Brain pericyte (primary cell): ENCODE measurements at regions not wholly inside any gene's neighbourhood (a gene's known extent, or its start where the extent isn't known, plus 50 kb on each side); places are given as distances from the start of the nearest gene placed in this dataset.
"Not testable (repeated sequence)": the region's sequence is repeated elsewhere in the genome, so short reads cannot be mapped to it uniquely, and the experiment has no call there.

Experiments used
- DNase-seq: peaks from one replicate; pipeline ENCODE4 v3.0.0-alpha.2; 2012; ENCODE audit warnings: low read depth, low spot score

DNA sequence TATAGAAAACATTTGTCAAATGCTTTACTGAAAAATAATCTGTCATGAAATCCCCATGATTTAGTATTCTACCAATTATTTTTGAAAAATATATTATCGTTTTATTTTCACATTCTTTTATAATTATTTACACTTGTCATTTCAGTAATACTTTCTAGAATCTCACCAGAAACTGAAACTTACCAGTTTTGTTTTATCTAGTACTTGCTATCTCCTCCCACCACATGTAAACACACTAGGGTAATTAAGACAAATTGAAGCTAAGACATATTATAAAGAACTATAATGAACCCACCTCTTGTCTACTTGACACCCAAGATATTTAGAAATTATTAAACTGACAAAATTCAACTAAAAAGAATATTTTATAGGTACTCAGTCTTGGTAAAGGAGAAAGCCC, 51.5 kb upstream of the GRM3 start:
- DNase-seq: no peak

DNA sequence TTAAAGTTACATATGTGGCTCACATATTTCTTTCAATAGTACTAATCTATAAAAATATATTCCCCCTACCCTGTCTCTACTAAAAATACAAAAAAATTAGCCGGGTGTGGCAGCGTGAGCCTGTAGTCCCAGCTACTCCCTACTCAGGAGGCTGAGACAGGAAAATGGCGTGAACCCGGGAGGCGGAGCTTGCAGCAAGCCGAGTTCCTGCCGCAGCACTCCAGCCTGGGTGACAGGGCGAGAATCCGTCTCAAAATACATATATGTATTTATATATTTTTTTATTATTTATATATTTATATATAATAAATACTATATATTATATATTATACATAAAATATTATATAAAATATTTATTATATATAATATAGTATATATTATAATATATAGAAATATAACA, 69.7 kb upstream of the GRM3 start:
- no peak for DNase-seq

DNA sequence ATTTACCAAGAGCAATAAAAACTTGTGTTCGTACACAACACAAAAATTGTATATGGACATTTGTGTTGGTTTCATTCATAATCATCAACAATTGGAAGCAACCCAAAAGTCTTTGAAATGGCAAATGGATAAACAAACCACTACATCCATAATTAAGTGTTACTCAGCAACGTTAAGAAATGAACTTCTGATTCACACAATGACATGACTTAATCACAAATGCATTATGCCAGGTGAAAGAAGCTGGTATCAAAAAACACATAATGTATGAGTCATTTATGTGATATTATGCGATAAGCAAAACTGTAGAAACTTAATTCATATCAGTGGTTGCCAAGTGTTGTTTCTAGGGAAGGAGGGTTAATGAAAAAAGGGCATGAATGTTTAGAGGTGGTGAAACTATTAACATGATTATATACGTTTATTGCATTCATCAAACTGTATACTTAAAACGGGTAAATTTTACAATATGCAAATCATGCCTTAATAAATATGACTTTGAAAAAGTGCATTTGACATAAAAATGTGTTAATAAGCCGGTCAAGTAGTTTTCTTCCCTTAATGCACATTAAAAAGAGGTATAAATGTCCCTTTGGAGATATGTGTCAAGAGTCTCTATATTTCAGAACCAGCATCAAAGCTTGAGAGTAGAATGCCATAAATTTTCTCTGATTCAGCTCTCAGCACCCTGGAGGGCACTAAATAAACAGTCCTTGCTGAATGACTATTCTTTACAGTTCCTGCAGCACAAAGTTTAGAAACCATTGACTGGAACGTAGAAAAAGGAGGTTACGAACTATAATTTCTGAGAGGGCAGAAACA, 84.8 kb upstream of the GRM3 start:
- DNase-seq: no peak

DNA sequence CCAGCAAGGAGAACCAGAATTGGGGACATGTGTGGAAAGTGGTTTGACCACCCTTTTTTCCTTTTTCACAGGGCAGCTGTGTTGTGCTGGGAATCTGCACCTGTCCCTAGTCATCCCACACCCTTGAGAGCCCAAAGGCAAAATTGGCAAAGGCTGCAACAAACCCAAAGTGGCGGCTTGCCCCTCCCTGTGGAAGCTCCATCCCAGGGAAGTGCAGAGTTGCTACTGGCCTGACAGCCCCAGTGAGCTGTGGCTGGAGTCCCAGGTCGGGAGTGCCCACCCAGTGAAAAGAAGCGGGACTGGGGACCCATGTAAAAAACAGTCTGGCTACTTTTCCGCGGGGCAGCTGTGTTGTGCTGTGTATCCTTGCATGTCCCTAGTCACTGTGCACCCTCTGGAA, 109.1 kb upstream of the GRM3 start:
- no peak for DNase-seq

DNA sequence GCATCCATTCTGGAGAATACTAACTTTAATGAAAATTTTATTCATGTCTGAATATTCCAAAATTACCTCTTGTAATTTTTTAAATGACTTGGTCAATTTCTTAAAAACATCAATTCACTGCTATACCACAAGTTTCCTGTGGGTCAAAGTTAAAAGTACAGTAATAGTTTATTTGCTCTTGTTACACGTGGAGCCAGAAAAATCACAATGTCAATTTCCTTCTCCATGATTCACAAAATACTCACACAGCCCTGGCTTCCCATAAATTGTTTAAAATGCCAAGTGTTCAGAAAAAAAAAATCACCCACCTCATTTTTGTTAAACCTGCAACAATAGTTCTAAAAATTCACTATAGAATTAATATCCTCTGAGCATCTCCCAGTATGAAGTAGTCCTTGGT, 139.5 kb upstream of the GRM3 start:
- no peak for DNase-seq

DNA sequence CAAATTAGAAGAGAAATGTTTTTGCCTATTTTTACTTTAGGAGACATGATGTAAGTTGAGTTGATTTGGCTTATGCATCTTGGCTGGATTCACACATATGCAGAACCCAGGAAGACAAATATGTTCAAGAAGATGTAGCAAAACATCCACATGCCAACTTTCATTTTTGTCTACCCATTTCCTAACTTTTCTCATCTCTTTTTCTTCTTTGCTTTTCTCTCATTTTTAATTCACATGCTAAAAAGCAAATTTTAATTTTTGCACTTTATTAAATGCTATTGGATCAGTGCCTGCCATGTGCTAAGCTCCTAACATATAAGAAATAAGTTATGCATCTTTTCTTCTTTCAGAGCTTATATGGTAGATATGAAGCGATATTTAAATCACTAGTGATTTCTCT, 143.7 kb upstream of the GRM3 start:
- DNase-seq: no peak

DNA sequence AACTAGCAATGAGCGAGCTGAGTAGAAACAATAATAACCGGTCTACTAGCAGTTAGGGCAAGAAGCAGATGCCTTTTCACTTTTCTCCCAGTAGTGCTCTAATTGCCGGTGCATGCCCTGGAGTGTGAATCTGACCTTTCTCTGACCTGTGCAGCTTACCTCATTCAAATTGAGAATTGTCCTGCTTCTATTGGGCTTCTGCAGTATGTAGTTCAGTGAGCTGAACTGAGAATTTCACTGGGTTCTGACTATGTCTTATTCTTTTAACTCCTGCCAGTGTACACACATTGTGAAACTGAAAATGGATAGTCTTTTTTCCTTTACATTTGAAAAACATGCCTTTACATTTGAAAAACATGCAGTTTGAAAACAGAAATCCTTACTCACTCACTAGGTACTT, 157.9 kb upstream of the GRM3 start:
- DNase-seq: no peak

DNA sequence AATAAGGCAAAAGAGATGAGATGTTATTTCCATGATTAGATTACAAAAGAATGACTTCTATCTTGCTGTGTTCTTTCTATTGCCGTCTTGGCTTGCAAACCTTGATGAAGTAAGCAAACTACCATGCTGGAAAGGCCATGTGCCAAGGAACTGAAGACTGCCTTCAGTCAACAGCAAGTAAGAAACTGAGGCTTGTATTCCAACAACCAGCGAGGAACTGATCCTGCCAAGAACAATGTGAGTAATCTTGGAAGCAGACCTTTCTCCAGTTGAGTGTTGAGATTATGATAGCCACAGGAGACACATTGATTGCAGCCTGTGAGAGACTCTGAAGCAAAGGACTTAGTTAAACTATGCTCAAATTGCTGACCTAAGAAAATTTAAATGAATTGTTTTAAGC, 164.6 kb upstream of the GRM3 start:
- DNase-seq: no peak

DNA sequence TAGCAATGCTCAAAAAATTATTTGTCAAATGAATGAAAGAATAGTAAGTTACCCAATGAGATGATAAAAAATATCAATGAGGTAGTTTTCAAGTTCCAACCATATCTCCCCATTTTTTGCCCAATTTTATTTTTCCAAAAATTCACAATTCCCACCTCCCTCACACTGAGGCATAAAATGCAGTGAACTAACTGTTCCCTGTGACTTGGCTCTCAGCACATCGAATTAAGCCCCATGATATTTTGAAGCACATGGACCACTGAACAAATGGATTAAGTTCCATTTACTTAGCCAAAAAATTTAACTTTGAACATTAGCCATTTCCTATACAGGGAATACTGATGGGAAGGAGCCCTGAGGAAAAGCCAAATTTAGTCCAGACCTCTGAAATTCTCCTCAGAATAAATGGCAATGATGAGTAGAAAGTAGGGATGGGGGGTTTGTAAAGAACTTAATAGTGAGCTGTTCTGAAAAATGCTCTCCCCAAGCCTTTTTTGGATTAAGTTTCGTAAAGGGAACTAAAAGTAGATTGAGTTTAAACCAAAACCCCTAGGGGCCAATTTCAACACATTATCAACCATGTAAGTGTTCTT, 166.3 kb upstream of the GRM3 start:
- DNase-seq: no peak

DNA sequence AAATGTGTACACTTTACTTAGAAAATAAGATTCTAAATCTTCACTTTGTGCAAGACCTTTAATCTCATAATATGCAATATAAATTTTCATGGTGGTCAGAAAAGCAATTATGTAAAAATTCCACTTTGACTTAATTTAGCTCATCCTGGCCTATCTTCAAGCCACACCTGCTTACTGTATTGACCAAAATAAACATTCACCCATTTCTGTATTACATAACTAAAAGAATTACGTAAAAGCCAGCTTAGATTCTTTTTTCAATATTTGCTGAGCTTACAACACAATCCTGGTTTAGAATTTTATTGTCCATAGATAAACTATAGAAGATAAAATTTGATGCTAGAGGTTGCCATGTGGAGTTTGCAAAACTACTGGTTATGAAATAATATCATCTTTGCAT, 172.9 kb upstream of the GRM3 start:
- DNase-seq: no peak

DNA sequence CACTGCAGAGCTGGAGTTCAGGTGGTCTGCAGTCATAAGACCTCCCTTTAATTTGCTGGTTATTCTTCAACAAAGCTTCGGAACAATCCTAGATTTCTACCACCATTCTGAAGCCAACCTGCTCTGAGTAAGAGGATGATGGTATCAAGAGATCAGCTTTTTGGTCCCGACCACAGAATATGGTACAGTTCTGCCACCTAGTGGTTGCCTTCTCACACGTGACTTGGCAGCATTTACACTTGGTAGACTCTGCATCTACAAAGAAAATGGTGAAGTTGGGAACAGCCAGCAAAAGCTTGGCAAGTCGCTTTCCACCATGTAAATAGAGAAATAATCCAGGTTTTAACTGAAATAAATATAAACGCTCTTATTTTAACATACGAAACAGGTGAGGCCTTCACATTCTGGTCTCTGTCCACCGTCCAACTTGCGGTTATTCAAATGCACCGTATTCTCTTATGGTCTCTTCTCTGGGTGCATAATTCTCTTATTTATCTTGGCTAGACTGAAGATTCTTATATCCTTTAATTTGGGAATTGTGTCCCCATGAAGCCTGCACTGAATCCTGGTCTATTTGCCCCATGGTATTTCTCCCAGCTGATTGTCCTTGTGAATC, 173.9 kb upstream of the GRM3 start:
- DNase-seq: peak; percentile 36

DNA sequence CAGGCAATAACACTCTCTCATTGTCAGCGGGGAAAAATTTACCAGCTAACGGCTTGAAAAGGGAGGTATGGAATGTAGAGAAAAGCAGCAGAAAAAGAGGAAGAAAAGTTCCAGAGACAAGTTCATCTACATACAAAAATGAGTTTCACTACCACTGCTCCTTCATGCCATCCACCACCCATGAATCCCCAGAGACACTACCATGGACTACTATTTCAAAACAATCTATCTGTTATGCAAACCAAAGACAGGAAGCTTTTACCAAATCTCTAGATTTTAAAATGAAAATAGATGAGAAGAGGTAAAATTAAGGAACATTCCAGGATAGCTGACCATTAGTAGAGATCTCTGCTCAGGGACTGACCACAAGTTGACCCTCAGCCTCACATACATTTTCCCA, 189.0 kb upstream of the GRM3 start:
- DNase-seq: no peak

DNA sequence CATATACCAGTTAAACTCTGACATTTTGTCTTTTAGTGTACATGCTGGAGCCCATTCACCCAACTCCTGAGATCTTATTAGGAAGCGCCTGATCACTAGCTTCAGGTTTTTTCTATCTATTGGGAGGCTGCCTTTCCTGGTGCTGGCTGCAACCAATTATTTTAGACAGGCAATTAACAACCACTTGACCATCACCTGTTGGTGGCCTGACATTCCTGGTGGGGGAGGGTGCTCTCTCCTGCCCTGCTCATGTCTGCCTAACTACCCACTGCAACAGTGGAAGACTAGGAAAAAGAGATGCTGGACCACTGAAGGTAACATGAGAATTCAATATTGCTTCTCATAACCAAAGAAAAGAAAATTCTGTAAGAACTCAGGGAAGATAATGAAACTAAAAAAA, 190.3 kb upstream of the GRM3 start:
- DNase-seq: no peak

DNA sequence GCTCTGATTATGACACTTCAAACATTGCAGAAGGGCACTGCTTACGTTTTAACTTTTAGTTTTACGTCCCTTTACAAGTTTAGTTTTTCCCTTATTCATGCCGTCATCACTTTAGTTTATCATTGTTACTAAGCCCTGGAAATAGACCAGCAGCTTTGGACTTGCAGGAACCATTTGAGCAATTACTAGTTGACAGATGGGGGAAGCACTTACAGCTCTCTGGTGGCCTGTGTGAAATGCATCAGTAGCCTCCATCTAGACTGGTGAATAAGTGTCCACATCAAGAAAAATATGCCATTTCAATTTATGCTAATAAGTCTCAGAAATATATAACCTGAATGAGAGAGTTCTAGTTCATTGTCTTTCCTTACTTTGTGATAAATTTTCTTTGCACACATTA, 194.9 kb upstream of the GRM3 start:
- DNase-seq: no peak

DNA sequence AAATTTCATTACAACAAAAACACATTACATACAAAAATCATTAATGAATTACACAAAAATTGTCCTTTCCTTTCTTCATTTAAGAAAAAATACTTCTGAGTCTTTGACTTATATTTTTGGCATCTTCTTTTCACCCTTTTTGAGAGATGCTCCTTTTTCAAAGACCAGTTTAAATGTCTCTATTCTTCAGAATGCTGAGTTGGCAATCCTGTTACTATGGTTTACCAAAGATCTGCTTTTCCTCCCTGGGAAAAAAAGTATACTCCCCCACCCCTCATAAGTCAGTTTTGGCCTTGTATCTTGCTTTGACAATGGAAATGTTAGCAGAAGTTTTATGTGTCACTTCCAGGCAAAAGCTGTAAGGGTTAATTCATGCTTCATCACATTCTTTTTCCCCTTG, 198.4 kb upstream of the GRM3 start:
- DNase-seq: no peak

DNA sequence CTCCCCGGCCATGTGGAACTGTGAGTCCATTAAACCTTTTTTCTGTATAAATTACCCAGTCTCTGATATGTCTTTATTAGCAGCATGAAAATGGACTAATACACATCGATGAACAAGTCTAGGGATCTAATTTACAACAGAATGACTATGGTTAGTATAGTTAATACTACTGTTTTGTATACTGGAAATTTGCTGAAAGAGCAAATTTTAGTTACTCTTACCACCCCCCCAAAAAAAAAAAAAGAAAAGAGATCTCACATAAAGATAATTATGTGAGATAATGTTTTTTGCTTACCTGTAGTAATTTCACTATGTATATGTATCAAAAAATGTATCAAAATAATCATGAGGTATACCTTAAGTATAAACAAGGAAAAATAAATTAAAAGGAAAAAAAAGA, 199.5 kb upstream of the GRM3 start:
- DNase-seq: no peak

DNA sequence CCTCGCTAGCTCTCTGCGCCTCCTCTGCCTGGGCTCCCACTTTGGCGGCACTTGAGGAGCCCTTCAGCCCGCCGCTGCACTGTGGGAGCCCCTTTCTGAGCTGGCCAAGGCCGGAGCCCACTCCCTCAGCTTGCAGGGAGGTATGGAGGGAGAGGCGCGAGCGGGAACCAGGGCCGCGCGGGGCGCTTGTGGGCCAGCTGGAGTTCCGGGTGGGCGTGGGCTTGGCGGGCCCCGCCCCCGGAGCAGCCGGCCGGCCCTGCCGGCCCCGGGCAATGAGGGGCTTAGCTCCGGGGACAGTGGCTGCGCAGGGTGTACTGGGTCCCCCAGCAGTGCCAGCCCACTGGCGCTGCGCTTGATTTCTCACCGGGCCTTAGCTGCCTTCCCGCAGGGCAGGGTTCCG, 203.3 kb upstream of the GRM3 start:
- not testable (repeated sequence) for DNase-seq

DNA sequence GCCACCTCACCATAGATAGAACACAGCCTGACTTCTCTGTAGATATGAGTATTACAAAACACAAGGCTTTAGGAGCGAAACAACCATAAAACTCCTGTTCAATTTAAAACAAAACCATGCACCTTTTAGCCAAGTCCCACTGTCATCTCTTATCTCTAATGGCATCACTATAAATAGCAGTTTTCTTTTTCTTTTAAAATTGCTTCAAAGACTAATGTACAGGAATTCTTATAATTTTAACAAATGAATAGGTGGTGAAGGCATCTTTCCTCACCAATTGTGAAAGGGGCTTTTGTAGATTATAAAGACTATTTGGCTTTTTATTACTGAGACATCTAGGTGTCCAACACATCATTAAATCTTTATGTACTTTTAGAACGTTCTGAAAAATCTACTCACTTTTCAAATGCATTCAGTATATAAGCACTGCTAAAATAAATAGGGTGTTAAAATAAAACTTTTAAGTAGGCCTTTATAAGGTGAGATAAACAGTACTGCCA, 205.7 kb upstream of the GRM3 start:
- no peak for DNase-seq

DNA sequence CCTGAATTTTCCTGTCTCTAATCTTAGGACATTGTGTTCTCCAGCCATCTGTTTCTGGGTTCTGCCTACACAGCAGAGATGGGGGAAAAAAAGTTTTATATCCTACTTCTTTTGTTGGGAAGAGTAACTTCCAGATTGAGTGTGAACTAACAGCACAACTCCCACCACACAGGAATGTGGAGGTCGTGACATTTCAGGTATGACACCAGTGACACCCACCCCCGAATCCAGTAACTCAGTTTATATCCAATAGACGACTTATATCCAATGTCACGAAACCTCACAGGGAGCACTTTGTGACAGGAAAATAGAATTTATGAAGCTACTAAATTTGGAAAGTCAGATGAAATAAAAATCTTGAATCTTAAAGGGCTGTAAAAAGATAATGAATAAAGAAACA, 211.9 kb upstream of the GRM3 start:
- DNase-seq: no peak

DNA sequence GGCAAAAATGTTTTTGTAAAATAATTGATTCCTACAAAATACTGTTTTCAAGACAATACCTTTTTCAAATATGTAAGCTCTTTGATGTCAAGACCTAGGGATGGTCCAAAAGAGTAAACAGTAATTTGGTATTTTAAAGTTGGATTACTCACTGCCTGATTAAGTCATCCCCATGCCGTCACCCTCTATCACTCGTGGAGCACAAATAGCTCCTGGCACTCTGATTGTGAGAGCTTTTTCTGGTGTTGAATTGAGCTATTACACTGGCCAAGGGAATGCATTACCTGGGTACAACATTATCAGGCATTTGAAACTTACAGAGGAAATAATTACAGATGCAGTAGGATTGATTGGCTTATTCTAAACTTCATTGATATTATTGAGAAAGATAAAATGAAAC, 231.9 kb upstream of the GRM3 start:
- no peak for DNase-seq

DNA sequence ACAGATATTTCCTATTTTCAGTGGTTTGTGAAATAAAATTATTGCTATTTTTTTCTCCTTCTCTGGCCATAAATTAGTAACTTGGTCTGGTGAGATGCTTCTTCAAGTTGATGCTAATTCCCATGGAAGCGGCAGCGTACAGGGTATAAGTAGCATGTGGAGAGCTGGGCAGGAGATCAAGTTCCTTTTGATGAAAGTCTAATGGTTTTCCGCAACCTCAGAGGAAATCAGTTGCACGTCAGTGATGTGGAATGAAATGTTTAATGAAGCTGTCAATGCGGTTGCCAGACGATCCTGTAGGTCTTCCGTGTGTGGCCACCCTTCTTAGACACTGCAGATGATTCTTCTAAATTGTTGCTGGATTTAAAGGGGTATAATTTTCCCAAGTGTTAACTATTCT, 236.4 kb upstream of the GRM3 start:
- no peak for DNase-seq

DNA sequence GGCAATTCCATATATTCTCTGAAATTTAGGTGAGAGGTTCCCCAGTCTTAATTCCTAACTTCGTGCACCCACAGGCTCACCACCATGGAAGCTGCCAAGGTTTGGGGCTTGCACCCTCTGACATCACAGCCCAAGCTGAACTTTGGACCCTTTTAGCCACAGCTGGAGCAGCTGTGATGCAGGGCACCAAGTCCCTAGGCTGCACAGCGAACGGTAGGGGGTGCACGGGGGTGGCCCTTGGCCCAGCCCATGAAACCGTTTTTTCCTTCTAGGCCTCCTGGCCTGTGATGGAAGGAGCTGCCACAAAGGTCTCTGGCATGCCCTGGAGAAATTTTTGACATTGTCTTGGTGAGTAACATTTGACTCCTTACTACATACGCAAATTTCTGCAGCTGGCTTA, 251.9 kb upstream of the GRM3 start:
- no peak for DNase-seq

DNA sequence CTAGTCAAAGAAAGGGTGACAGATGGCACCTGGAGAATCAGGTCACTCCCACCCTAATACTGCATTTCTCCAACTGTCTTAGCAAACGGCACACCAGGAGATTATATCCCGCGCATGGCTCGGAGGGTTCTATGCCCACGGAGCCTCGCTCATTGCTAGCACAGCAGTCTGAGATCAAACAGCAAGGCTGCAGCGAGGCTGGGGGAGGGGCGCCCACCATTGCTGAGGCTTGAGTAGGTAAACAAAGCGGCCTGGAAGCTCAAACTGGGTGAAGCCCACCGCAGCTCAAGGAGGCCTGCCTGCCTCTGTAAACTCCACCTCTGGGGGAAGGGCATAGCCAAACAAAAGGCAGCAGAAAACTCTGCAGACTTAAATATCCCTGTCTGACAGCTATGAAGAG, 268.1 kb upstream of the GRM3 start:
- not testable (repeated sequence) for DNase-seq
